Upper lobe of left lung (tissue), 4 donors: ENCODE measurements at regions not wholly inside any gene's neighbourhood (a gene's known extent, or its start where the extent isn't known, plus 50 kb on each side); places are given as distances from the start of the nearest gene placed in this dataset.

Experiments used
- CTCF ChIP-seq, 6 experiments: fragments of 450-650 bp in 4 of 6; fragments of 200-600 bp in 2 of 6; sonication (generic) in 2 of 6; IDR thresholded peaks; one replicate each; pipeline ENCODE4 v1.5.1; 2016 to 2019; ENCODE audit warnings: antibody characterized with exemption in 6 of 6
- POLR2A ChIP-seq, 4 donors: fragments of 450-650 bp; IDR thresholded peaks; one replicate each; pipeline ENCODE4 v1.5.1; 2016 to 2017; ENCODE audit warnings: antibody characterized with exemption in 4 of 4, mild to moderate bottlenecking in 2 of 4

- TF ChIP-seq CTCF (IDR thresholded peaks at IDR 0.05): no peak
- no peak for TF ChIP-seq POLR2A (IDR thresholded peaks at IDR 0.05)
These were observed 264.8 kb upstream of the BRINP1 start for GRCh38 chr9:119634006-119634405.
